ENCODE measurements at regions not wholly inside any gene's neighbourhood (a gene's known extent, or its start where the extent isn't known, plus 50 kb on each side); places are given as distances from the start of the nearest gene placed in this dataset.

GRCh38 chr3:70899816-70900215 lies 587.4 kb upstream of the MDFIC2 start:
- TF ChIP-seq FOSL2 (IDR thresholded peaks at IDR 0.05) (no peak), FOSL2 (CRISPR knock-in tag; IDR thresholded peaks at IDR 0.05) (no peak), CEBPB (IDR thresholded peaks at IDR 0.05) (no peak), POLR2A (IDR thresholded peaks at IDR 0.05; ENCODE audit: low read length) (no peak), JUN (IDR thresholded peaks at IDR 0.05) (no peak), KDM5A (IDR thresholded peaks at IDR 0.05) (no peak), CTCF (IDR thresholded peaks at IDR 0.05) (no peak), CBX2 (IDR thresholded peaks at IDR 0.05; ENCODE audit: borderline replicate concordance, low read depth) (no peak), BHLHE40 (IDR thresholded peaks at IDR 0.05; ENCODE audit: low read depth, low read length) (no peak)

Measured in A549 (cell line).